GM21825 (cell line): ENCODE measurements at regions not wholly inside any gene's neighbourhood (a gene's known extent, or its start where the extent isn't known, plus 50 kb on each side); places are given as distances from the start of the nearest gene placed in this dataset.

ENCODE experiments used
- ATAC-seq: cut with Tn5 transposase; IDR thresholded peaks from one replicate; pipeline ENCODE4 v1.9.1; 2021; ENCODE audit warnings: mild to moderate bottlenecking, moderate library complexity; ENCODE audit not compliant: unreplicated experiment

DNA sequence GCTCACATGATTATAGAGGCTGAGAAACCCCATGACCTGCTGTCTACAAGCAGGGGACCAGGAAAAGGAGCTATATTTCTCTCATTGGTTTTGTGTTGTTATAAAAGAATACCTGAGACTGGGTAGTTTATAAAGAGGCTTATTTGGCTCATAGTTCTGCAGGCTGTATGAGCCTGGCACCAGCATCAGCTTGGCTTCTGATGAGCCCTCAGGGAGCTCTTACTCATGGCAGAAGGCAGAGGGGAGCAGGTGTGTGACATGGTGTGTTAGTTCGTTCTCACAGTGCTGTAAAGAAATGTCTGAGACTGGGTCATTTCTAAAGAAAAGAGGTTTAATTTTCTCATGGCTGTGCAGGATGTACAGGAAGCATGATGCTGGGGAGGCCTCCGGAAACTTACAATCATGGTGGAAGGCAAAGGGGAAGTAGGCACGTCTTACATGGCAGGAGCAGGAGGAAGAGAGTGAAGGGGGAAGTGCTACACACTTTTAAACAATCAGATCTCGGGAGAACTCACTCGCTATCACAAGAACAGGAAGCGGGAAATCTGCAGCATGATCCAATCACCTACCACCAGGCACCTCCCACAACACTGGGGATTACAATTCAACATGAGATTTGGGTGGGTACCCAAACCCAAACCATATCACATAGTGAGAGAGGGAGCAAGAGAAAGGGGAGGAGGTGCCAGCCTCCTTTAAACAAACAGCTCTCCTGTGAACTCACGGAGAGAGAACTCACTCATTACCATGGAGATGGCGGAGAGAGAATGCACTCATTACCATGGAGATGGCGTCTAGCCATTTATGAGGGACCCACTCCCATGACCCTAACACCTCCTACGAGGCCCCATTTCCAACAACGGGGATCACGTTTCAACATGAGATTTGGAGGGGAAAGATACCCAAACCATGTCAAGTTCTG lies 133.4 kb downstream of the JCAD start:
- no peak for ATAC-seq

DNA sequence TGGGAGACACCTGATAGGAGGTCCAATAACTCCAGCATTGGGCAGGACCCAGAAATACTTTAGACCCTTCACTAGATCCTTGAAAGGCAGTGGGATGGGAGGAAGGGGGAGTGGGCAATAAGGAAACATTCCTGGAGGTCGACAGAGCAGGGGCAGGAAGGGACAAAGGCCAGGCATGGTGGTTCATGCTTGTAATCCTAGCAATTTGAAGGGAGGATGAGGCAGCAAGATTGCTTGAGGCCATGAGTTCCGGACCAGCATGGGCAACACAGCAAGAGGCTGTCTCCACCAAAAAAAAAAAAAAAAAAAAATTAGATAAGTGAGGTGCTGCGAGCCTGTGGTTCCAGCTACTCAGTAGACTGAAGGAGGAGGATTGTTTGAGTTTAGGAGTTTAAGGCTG lies 134.9 kb downstream of the JCAD start:
- no peak for ATAC-seq

DNA sequence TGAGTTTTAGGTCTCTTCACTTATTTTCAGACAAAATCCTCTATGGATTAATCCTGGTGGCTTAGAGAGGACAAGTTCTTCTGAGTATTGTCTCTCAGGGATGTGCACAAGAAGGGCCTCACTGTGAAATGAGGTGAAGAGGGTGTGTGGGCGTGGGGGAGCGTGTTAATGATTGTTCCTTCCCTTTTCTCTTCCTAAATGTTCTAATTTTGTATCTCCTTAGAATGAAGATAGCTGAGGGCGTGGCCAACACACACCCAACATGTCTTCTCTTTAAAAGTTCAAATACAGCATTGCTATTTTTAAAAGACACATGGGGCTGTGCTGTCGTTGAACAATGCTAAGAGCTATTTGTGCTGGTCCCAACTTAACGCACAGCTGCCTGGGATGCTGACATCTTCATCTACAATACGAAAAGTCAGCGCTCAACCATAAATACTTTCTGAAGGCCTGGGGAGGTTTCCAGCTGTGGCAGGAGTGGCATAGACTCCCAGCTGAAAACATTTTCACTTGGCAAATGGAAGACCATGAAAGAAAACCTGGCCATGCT lies 135.9 kb downstream of the JCAD start:
- ATAC-seq: no peak

DNA sequence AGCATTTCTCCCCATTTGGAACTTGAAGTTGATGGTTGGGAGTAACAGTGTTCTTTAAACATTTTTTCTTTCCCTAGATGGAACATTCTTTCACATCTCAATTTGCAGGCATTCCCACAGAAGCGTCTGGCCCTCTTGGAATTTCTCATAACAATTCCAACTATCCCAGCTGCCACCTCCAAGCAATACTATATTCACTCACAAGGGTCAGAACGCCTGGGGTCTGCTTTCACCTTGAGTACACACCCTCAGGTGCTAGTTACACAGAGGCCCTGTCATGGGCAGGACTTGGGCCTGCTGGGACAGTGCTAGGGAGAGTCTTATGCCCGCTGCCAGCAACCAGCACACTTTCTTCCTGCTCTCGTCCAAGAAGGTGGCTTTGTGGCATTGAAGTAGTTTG lies 136.5 kb downstream of the JCAD start:
- no peak for ATAC-seq

DNA sequence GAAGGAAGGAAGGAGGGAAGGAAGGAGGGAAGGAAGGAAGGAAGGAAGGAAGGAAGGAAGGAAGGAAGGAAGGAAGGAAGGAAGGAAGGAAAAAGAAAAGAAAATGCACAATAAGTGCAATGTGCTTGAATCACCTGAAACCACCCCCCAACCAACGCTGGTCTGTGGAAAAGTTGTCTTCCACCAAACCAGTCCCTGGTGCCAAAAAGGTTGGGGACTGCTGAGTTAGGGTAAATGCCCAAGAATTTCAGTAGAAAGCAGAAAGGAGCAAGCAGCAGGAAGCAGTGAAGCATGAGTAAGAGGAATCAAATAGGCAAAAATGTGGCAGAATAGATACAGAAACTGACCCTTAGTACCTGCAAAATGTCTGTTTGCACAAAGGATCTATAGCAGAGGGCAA lies 137.2 kb downstream of the JCAD start:
- no peak for ATAC-seq

DNA sequence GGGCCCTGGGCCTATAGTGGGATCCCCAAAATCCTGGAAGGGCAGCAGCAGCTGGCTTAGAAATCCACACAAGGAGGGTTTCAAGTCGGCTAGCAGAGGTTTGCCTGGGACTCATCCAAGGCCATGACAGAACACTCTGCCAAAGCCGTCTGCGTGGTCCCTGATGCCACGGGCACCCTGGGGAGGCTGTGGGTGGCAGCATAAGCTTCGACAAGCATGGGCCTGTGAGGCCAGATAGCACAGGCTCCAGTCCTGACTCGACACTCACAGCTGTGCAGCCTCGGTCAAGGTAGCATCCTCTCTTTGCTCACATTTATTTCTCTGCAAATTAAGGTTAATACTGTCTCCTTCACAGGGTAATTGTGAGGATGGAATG lies 138.3 kb downstream of the JCAD start:
- ATAC-seq: no peak

DNA sequence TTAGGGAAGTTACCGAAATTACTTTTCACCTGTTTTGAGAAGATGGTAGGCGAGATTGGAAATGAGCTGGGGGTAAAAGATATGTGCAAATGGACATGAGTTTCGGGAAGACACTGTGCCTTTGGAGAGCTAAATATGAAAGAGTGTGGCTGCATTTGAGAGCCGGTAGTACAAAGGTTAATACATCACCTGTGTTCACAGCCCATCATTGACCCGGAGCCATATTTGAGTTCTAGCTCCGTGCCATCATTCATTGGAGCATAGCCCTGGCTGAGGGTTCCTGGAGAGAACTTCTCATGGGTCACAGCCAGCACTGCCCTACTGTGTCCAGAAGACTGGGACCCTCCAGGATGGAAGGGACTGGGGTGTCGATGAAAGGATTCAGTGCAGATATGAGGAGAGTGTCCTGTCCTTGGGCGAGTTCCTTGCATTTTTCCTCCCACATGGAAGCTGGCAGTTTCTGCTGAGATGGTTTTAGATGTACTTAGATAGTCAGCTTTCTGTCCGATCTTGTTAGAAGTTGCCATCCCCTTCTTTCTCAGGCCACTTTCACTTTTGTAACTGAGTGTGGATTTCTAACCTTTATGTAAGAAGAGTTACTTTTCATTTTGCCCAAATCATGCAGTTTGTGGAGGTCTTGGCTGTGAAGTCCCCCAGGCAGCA lies 138.8 kb downstream of the JCAD start:
- ATAC-seq: no peak

DNA sequence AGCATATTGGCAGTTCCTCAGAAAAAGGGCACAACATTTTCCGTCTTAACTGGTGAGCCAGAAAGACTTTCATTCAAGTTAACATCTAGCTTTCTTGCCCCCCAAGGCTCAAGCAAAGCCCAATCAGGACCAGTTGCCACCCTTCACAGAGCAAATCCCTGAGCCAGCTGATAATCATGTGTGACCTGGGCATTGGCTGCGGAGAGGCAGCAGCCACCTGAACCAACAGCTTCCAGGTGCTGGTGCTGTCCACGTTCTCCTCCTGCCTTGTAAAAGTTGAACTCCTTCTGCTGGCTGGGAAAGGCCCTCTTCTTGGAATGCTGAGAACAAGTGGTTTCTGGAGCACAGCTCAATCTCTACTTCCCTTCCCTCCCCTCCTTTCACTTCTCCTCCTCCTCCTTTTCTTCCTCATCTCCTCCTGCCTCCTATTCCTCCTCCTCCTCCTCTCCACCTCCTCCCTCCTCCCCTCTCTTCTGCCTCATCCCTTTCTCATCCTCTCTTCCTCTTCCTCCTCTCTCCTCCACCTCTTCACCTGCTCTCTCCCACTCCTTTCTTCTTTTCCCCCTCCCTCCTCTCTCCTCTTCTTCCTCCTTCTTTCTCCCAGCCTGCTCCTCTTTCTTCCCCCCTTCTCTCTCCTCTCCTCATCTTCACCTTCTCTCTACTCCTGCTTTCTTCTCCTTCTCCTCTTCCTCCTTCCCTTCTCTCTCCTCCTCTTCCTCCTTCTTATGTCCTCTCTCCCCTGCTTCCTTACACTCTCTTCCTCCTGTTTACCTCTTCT lies 140.6 kb downstream of the JCAD start:
- no peak for ATAC-seq

DNA sequence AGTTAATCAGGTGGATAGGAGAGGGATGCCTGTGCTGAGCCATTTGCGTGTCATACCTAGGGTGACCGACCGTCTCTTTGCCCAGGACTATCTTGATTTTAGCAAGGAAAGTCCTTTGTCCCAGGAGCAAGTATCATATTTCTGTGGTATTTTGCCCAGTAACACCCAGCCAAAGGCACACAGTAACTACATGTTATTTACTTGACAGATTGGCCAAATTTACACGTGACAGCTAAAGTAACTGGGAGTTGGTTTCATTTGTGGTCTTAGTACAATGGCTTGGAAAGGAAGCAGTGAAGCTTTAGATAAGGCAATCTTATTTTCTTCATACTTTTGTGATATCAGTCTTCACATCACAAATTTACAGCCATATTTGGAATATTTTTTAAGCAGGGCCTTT lies 142.1 kb downstream of the JCAD start:
- no peak for ATAC-seq

DNA sequence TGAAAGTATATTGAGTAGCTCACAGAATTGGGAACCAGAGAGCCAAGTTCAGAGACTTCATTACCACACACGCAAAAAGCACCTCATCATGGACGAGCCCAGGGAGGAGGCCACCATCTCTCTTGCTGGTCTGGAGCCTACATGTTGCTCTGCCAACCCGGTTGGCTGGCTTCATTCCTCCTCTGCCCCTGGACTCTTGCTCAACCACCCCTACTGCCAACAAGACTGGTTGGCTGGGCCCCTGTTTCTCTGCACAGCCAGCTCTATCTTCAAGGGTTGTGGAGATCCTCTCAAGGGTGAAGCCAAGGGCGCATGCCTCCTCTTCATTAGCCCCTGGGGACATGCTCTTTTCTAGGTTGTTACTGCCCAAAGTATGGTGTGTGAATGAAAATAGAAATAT lies 142.7 kb downstream of the JCAD start:
- no peak for ATAC-seq

DNA sequence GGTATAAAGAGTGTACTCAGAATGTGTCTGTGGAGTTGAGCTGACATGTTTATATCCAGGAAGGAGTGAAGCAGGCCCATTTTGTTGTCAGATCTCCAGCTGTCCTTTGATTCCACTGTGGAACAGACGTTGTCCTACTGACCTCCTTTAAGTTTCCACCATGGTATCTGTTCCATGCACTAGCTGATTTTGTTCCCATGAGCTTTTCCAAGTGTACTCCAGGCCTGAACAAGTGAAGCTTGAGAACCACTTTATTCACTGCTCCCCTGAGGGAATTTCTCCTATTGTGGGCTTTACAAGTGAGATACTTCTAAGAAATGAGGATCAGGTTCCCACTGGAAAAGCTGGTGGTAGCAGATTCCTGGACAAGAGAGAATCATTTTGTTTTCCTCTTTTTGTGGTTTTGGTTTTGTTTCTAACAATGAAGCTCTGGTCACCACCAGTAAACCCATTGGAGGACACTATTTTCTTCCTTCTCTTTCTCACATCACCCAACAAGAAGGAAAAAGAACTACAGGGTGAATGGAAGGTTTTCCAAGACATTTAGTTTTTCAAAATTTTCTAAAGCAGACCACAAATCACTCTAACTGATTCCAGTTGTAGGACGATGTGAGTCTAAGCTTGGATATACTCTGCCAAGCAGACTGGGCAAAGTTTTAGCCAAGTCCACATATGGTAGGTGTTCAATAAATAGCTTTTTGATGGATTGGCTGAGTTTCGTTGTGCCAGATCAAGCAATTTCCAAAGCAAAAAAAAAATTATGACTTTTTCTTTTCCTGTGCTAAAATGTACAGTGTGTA lies 144.2 kb downstream of the JCAD start:
- ATAC-seq: no peak

DNA sequence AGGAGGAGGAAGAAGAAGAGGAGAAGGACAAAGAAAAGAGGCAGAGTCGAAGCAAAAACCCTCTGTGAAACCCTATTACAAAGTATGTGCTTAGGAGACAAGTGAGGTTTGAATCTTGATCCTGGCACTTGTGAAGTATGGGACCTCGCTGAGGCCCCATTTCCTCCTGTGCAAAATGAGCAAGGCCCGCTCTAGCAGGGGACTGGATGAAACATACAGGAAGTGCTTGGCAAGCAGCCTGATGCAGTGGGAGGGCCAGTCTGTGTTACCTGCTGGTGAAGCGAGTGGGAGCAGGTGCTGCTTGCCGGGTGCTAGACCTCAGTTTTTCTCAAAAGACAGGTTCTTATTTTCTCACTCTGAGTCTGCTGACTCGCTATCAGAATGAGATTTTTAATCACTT lies 150.4 kb downstream of the JCAD start:
- ATAC-seq: no peak

DNA sequence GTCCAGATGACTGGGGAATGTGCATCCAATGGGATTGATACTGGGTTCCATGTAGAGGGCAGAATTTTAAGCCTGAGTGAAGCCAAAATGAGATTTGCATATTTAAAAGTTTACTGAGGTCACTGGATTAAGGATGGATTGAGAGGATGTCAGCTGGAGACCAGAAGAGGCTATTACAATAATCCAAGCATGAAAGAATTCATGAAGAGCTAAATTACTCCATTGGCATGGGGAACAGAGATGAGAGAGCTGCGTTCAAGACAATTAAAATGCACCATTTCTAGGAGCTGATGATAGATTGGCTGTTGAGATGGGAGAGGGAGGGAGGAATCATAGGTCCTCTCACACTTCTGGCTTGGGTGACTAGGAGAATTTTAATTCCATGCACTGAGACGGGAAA lies 158.5 kb downstream of the JCAD start:
- no peak for ATAC-seq

DNA sequence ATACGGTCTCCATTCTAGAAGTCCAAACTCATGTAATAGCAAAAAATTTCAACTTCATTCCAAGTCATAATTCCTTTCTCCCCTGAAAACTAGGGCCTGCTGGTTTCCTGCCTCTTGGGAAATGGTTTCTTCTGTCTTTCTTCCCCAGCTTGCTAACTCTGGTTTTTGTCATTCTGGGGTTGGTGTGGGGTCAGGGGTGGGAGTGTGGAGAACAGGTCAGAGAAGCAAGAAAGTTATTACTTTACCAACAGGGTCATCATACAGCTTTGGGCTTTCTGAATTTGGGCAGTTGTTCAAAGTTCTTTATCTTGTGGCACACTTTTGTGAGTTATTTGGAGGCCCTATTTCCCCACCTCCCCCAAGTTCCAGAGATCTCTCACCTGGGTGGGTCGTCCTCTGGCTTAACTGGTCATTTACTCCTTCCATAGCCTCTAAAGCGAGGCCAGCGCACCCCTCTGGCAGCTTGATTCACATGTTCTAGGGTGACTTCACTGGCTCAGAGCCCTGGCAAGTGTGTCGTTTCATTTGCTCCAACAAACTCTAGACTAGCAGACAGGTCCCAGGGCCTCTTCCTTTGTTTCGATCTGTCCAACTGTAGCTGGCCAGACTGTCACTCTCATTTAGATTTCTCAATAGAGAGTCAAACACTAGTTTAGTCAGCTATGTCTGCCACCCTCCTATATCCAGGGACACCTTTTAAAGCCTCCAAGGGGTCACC lies 161.2 kb downstream of the JCAD start:
- ATAC-seq: no peak

DNA sequence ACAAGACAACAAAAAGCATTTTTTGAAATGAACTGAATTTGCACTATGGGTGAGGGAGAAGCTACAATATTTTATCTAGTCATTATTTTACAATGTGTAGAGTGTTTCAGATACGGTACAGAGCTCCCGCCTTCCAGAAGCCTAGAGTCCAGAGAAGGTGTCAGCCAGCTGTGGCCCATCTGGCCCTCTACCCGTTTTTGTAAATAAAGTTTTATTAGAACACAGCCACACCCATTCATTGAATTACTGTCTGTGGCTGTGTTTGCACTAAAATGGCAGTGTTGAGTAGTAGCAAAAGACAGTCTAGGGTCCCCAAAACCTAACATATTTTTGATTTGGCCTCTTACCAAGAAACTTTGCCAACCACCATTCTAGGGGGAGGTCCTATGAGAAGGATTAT lies 162.0 kb downstream of the JCAD start:
- ATAC-seq: no peak

DNA sequence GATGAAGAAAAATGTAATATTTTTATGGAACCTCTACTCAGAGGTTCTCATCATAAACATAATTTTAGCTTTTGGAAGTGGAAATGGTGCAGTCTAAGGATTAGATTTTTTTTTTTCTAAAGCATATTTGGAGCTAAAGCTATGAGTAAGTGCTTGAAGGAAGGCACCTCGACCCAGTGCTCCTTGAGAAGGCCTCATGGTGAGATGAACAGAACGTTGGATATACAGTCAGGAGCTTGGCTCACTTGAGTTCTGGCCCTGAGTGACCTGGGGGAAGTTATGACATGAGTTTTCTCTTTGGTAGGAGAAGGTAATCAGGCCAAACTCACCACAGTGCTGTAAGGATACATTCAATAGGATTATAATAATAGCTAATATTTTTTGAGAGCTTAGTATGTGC lies 163.3 kb downstream of the JCAD start:
- no peak for ATAC-seq

DNA sequence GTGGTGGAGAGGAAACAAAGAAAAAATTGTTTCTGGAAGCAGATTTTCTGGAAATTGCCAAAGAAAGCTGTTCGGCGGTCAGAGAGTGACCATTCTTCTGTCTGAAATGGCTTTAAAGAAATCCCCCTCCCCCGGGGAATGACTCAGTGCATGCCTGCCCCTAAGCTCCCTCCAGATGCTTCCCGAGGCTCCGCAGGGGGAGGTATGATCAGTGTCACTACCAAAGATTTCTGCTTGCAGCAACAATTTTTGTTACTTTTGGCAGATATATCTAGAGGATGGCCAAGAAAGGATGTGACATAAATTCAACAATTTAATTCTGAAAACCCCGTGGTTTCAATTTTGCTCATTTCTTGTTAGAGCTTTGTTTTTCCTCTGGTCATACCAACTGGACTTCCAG lies 163.9 kb downstream of the JCAD start:
- ATAC-seq: no peak

DNA sequence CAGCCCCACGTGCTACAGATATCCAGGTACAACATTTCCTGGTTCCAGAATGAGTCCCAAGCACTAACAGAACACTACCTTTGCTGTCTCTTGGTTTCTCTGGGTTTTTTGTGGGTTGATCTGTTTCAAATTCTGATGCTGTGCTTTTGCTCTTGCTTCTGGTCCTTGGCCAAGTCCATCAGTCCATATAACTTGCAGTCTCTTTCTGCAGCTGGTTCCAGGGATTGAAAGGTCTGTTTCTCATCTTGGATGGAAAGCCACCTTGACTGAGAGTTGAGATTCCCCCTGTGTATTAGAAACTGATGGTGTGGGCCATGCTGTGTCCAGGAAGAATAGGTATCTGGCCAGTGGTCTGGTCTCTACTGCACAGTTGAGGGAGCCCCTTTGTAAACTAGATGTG lies 171.1 kb downstream of the JCAD start:
- ATAC-seq: no peak

DNA sequence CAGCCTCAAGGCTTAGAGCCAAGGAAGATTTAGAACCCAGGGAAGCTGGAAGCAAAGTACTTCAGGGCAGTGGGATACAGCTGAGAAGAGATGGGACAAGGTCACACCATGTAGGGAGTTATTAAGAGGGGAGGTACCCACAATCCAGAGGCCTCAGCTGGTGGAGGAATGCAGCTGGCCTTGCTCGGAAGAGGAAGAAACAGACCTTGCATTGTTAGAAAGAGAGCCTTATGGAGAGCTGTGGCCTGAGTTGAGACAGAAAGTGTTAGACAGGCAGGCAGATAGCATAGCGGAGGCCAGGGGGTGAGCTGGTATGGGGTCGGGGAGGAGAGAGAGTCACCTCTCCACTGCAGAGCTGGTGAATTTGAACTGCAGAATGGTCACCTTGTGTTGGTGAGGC lies 173.1 kb downstream of the JCAD start:
- no peak for ATAC-seq

DNA sequence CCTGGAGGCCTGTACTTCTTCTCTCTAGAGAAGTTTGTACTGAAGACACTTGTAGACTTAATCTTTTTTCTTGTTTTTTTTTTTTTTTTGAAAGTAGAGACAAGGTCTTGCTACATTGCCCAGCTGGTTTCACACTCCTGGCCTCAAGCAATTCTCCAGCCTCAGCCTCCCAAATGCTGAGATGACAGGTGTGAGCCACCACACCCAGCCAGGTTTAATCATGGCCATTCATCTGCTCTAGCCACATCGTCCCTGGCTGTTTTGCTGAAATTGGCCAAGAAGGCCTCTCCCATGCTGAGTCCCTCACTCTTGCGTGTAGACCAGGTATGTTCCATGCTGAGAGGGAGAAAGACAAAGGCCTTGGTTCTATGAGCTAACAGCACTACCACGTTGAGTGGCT lies 176.2 kb downstream of the JCAD start:
- no peak for ATAC-seq
